IMR-90 (cell line): ENCODE measurements at regions not wholly inside any gene's neighbourhood (a gene's known extent, or its start where the extent isn't known, plus 50 kb on each side); places are given as distances from the start of the nearest gene placed in this dataset.

Experiments used
- ATAC-seq: fragments of 200-7000 bp; cut with Tn5 transposase; 2 replicates; pipeline ENCODE4 v1.9.1; 2020; ENCODE audit warnings: low read depth, mild to moderate bottlenecking, moderate library complexity
- BruUV-seq: library from RNA; stranded (reverse); fragments of 400-500 nt; replicated peaks from 2 replicates; lab custom pipeline; 2021; lab: Mats Ljungman, UMichigan
- CTCF ChIA-PET: fragments of 300-600 bp; formaldehyde crosslinking; extraction: SDS; loops from one replicate; lab custom pipeline; 2021; ENCODE audit warnings: antibody characterized with exemption; lab: Yijun Ruan, JAX
- POLR2A ChIA-PET: fragments of 300-600 bp; sonication (Branson Sonifier 250); formaldehyde crosslinking; loops from one replicate; lab custom pipeline; 2022; ENCODE audit warnings: antibody characterized with exemption; ENCODE audit not compliant: unreplicated experiment; lab: Charles Lee
- DNase-seq: peaks from one replicate; pipeline ENCODE4 v3.0.0; 2013
- H2AFZ ChIP-seq: replicated peaks from 2 replicates; pipeline ENCODE3; 2013; ENCODE audit warnings: low read length, mild to moderate bottlenecking; ENCODE audit not compliant: poor library complexity
- H2AK5ac ChIP-seq: 2 replicates; pipeline ENCODE4 v1.6.1; 2013; ENCODE audit warnings: low read depth, low read length, inconsistent platforms
- H2AK9ac ChIP-seq: replicated peaks from 2 replicates; pipeline ENCODE3; 2013; ENCODE audit warnings: mild to moderate bottlenecking, low read depth, low read length, moderate library complexity; ENCODE audit not compliant: poor library complexity
- H2BK120ac ChIP-seq: 2 replicates; pipeline ENCODE4 v1.6.1; 2013; ENCODE audit warnings: low read depth, low read length, inconsistent platforms
- H2BK15ac ChIP-seq: 3 replicates; pipeline ENCODE4 v1.6.1; 2013; ENCODE audit warnings: low read depth, low read length, inconsistent platforms
- H2BK20ac ChIP-seq: 2 replicates; pipeline ENCODE4 v1.6.1; 2013; ENCODE audit warnings: low read depth, mild to moderate bottlenecking, inconsistent platforms, low read length, moderate library complexity
- H2BK5ac ChIP-seq: 2 replicates; pipeline ENCODE4 v1.6.1; 2013; ENCODE audit warnings: mild to moderate bottlenecking, low read depth, low read length, inconsistent platforms; ENCODE audit not compliant: poor library complexity, severe bottlenecking
- H3K14ac ChIP-seq: replicated peaks from 2 replicates; pipeline ENCODE4 v1.6.1; 2013; ENCODE audit warnings: low read depth, low read length, inconsistent platforms
- H3K18ac ChIP-seq: 2 replicates; pipeline ENCODE4 v1.6.1; 2013; ENCODE audit warnings: low read depth, low read length, control low read depth
- H3K23ac ChIP-seq: 2 replicates; pipeline ENCODE4 v1.6.1; 2013; ENCODE audit warnings: low read depth, low read length, inconsistent platforms
- H3K27ac ChIP-seq: 2 replicates; pipeline ENCODE4 v1.5.1; 2013; ENCODE audit warnings: mild to moderate bottlenecking, control low read depth, low read length; ENCODE audit not compliant: insufficient read depth
- H3K27me3 ChIP-seq: 2 replicates; pipeline ENCODE4 v1.6.1; 2013; ENCODE audit warnings: low read length; ENCODE audit not compliant: control insufficient read depth, insufficient read depth
- H3K36me3 ChIP-seq: 2 replicates; pipeline ENCODE4 v1.6.1; 2013; ENCODE audit warnings: low read length, mixed read lengths; ENCODE audit not compliant: control insufficient read depth, insufficient read depth
- H3K4ac ChIP-seq: 2 replicates; pipeline ENCODE4 v1.6.1; 2013; ENCODE audit warnings: low read depth, low read length, inconsistent platforms
- H3K4me1 ChIP-seq: 2 replicates; pipeline ENCODE4 v1.6.1; 2013; ENCODE audit warnings: low read length, mixed read lengths; ENCODE audit not compliant: control insufficient read depth, insufficient read depth
- H3K4me2 ChIP-seq: 2 replicates; pipeline ENCODE4 v1.6.1; 2013; ENCODE audit warnings: low read depth, mild to moderate bottlenecking, control low read depth, low read length, moderate library complexity
- H3K4me3 ChIP-seq: 2 replicates; pipeline ENCODE4 v1.5.1; 2013; ENCODE audit warnings: low read depth, mild to moderate bottlenecking, control low read depth, low read length, moderate library complexity; ENCODE audit not compliant: insufficient read depth
- H3K56ac ChIP-seq: 2 replicates; pipeline ENCODE4 v1.6.1; 2013; ENCODE audit warnings: low read length, inconsistent platforms; ENCODE audit not compliant: insufficient read depth; ENCODE audit errors: extremely low read depth
- H3K79me1 ChIP-seq, 2 experiments: 2 replicates each; pipeline ENCODE4 v1.6.1; 2013; ENCODE audit warnings: low read length in 2 of 2, inconsistent platforms in 1 of 2, low read depth in 1 of 2
- H3K9ac ChIP-seq: 2 replicates; pipeline ENCODE4 v1.6.1; 2013; ENCODE audit warnings: low read depth, low read length, control low read depth
- H3K9me1 ChIP-seq: 2 replicates; pipeline ENCODE4 v1.6.1; 2013; ENCODE audit warnings: low read length, inconsistent platforms; ENCODE audit not compliant: insufficient read depth
- H3K9me3 ChIP-seq: 2 replicates; pipeline ENCODE4 v1.6.1; 2013; ENCODE audit warnings: low read length; ENCODE audit not compliant: control insufficient read depth, insufficient read depth
- H4K20me1 ChIP-seq: 2 replicates; pipeline ENCODE4 v1.6.1; 2013; ENCODE audit warnings: low read length, inconsistent platforms; ENCODE audit not compliant: insufficient read depth
- H4K5ac ChIP-seq: 2 replicates; pipeline ENCODE4 v1.6.1; 2013; ENCODE audit warnings: mild to moderate bottlenecking, low read depth, low read length, control low read depth
- H4K8ac ChIP-seq, 2 experiments: 2 replicates each; pipeline ENCODE4 v1.6.1; 2013; ENCODE audit warnings: low read depth in 2 of 2, low read length in 2 of 2, control low read depth in 1 of 2, inconsistent platforms in 1 of 2
- H4K91ac ChIP-seq: 2 replicates; pipeline ENCODE4 v1.6.1; 2013; ENCODE audit warnings: low read depth, low read length, inconsistent platforms; ENCODE audit not compliant: insufficient read depth
- CEBPB ChIP-seq: IDR thresholded peaks from 2 replicates; pipeline ENCODE4 v1.6.1; 2012; ENCODE audit warnings: low read depth, low read length, improper control_type of control experiment
- ELK1 ChIP-seq: fragments of 150-350 bp; IDR thresholded peaks from 2 replicates; pipeline ENCODE4 v1.6.1; 2016; ENCODE audit warnings: low read depth, mild to moderate bottlenecking, low read length, moderate library complexity, borderline replicate concordance
- FOS ChIP-seq: fragments of 150-350 bp; IDR thresholded peaks from 2 replicates; pipeline ENCODE4 v1.6.1; 2016; ENCODE audit warnings: low read depth, low read length
- MAFK ChIP-seq: IDR thresholded peaks from 2 replicates; pipeline ENCODE4 v1.6.1; 2012; ENCODE audit warnings: low read depth, low read length, improper control_type of control experiment
- MXI1 ChIP-seq: IDR thresholded peaks from 2 replicates; pipeline ENCODE4 v1.6.1; 2012; ENCODE audit warnings: low read depth, mild to moderate bottlenecking, low read length, moderate library complexity, borderline replicate concordance
- NFE2L2 ChIP-seq: fragments of 150-350 bp; IDR thresholded peaks from 2 replicates; pipeline ENCODE4 v1.6.1; 2016; ENCODE audit warnings: low read depth, mild to moderate bottlenecking, low read length
- POLR2A ChIP-seq: IDR thresholded peaks from 2 replicates; pipeline ENCODE4 v1.6.1; 2012; ENCODE audit warnings: mild to moderate bottlenecking, low read depth, low read length
- RCOR1 ChIP-seq: IDR thresholded peaks from 2 replicates; pipeline ENCODE4 v1.6.1; 2012; ENCODE audit warnings: mild to moderate bottlenecking, low read length, improper control_type of control experiment; ENCODE audit not compliant: insufficient replicate concordance
- RFX5 ChIP-seq: IDR thresholded peaks from 2 replicates; pipeline ENCODE4 v1.8.0; 2012; ENCODE audit warnings: low read depth, mild to moderate bottlenecking, low read length, moderate library complexity
- SMC3 ChIP-seq: fragments of 150-350 bp; IDR thresholded peaks from 2 replicates; pipeline ENCODE4 v1.6.1; 2016; ENCODE audit warnings: low read depth, mild to moderate bottlenecking, antibody characterized with exemption, low read length, moderate library complexity
- USF2 ChIP-seq: fragments of 150-350 bp; IDR thresholded peaks from 2 replicates; pipeline ENCODE4 v1.6.1; 2017; ENCODE audit warnings: mild to moderate bottlenecking, antibody characterized with exemption, low read length, low read depth
- WGBS, 2 experiments: methylation state at CpG; one replicate each; pipeline versions ENCODE4 v1.1.5 to v1.1.7; 2013; ENCODE audit warnings: missing lambda C conversion rate in 2 of 2; ENCODE audit not compliant: insufficient read length in 1 of 2; ENCODE audit errors: extremely low coverage in 2 of 2; 5-methylcytosine and 5-hydroxymethylcytosine counted together
- dilution Hi-C: fragments of 300-500 bp; cut with HindIII; formaldehyde crosslinking; loops from one replicate; pipeline ENCODE4 v1.14.3; 2018; ENCODE audit warnings: low sequenced_read_pairs; ENCODE audit not compliant: unreplicated experiment
- in situ Hi-C: fragments of 300-500 bp; cut with MboI; formaldehyde crosslinking; loops from 3 replicates; pipeline ENCODE4 v1.14.3; 2019; ENCODE audit warnings: low sequenced_read_pairs, inconsistent platforms, mixed read lengths
- intact Hi-C: fragments of 100-400 bp; cut with micrococcal nuclease; formaldehyde crosslinking; loops from 2 replicates; pipeline ENCODE4 v1.10.0; 2022
- TF ChIP-seq, protein P1 (sequence below): conservative IDR thresholded peaks from 2 replicates; pipeline ENCODE4 v1.5.1; 2012; ENCODE audit warnings: mild to moderate bottlenecking, low read depth, low read length, improper control_type of control experiment

DNA sequence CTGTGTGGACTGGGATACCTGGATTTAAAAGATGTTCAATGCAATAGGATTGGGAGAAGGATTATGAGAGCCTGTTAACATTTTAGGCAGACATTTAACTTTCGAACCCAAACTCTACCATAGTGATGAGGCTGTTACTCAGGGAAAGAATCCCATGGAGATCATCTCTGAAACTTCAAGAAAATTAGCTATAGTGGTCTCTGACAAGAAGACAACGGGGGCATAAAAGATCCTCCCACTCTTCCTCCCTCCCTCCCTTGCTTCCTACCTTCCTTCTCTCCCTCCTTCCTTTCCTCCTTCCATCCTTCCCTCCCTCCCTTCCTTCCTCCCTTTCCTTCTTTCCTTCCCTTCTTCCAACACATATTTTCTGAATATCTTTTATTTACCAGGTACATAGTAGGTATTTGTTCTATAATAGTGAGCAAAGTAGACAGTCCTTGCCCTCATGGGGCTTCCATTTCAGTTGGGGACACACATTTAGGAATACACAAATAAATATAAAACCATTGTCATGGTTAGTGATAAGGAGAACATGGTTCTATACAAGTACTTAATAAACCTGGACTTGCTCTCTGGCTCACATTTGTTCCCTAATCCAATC, 143.2 kb downstream of the ATP6V1G3 start:
- no peak overlapping the region for H2AK9ac ChIP-seq
- H2BK20ac ChIP-seq = no peak overlapping the region
- no peak overlapping the region for H4K8ac ChIP-seq
- TF ChIP-seq MAFK (no peak), SMC3 (no peak), USF2 (no peak), ELK1 (no peak), MXI1 (no peak), RFX5 (no peak), POLR2A (no peak), CEBPB (no peak), RCOR1 (no peak), FOS (no peak), NFE2L2 (no peak)
- TF ChIP-seq, protein P1, sequence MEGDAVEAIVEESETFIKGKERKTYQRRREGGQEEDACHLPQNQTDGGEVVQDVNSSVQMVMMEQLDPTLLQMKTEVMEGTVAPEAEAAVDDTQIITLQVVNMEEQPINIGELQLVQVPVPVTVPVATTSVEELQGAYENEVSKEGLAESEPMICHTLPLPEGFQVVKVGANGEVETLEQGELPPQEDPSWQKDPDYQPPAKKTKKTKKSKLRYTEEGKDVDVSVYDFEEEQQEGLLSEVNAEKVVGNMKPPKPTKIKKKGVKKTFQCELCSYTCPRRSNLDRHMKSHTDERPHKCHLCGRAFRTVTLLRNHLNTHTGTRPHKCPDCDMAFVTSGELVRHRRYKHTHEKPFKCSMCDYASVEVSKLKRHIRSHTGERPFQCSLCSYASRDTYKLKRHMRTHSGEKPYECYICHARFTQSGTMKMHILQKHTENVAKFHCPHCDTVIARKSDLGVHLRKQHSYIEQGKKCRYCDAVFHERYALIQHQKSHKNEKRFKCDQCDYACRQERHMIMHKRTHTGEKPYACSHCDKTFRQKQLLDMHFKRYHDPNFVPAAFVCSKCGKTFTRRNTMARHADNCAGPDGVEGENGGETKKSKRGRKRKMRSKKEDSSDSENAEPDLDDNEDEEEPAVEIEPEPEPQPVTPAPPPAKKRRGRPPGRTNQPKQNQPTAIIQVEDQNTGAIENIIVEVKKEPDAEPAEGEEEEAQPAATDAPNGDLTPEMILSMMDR = no peak
- ChIA-PET POLR2A (no interaction called here), CTCF (no interaction called here)
- no peak overlapping the region for H3K27ac ChIP-seq
- no peaks in the 10 kb centered on the region for H3K27me3 ChIP-seq
- H2BK15ac ChIP-seq = no peak overlapping the region
- H2BK5ac ChIP-seq = no peak overlapping the region
- no CpG with 5 or more reads among the region's 2 CpGs for WGBS, 2 experiments
- no peaks in the 10 kb centered on the region for H3K79me1 ChIP-seq
- H4K20me1 ChIP-seq = no peaks in the 10 kb centered on the region
- no peaks in the 10 kb centered on the region for H3K4me1 ChIP-seq
- H3K23ac ChIP-seq = no peak overlapping the region
- H3K4ac ChIP-seq = no peak overlapping the region
- in situ Hi-C loops (no loop called here), intact Hi-C loops (no loop called here), dilution Hi-C loops (no loop called here)
- no peak overlapping the region for H3K4me3 ChIP-seq
- BruUV-seq = no TSS peak
- no peaks in the 10 kb centered on the region for H3K36me3 ChIP-seq
- H2AK5ac ChIP-seq = no peak overlapping the region
- ATAC-seq = no peak
- no peaks in the 10 kb centered on the region for H3K9me1 ChIP-seq
- H3K4me2 ChIP-seq = no peak overlapping the region
- no peak overlapping the region for H3K18ac ChIP-seq
- no peak overlapping the region for H4K91ac ChIP-seq
- DNase-seq = no peak
- no peak overlapping the region for H3K14ac ChIP-seq
- no peak overlapping the region for H3K9ac ChIP-seq
- no peak overlapping the region for H2BK120ac ChIP-seq
- no peak overlapping the region for H2AFZ ChIP-seq
- H4K5ac ChIP-seq = no peak overlapping the region
- H3K56ac ChIP-seq = no peak overlapping the region
- H3K9me3 ChIP-seq = no peaks in the 10 kb centered on the region
